ENCODE measurements at regions not wholly inside any gene's neighbourhood (a gene's known extent, or its start where the extent isn't known, plus 50 kb on each side); places are given as distances from the start of the nearest gene placed in this dataset.

- no peak for DNase-seq
Measured at GRCh38 chr20:50288128-50288623, 97.5 kb downstream of the CEBPB start.

GRCh38 chr20:50289581-50289980, 99.0 kb downstream of the CEBPB start:
- DNase-seq: no peak

DNA sequence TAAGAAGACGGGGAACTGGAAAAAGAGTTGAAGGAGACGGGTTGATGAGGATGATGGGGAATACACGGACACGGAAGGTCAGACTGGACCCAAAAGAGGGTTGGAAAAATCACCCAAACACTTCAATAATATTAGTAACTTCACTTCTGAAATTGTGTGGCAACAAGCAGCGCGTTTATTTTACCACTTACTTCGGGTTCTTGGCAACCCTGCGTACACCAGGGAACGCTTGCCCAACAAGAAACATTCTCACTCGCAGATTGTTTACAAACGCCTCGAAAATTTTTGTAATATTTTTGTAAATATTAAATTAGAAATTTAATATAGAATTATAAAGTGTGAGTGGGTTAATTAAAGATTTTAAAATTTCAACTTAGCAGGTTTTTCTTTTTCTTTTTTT, 99.5 kb downstream of the CEBPB start:
- DNase-seq: no peak

- DNase-seq: no peak
Measured at GRCh38 chr20:50290808-50291207, 100.2 kb downstream of the CEBPB start.

DNA sequence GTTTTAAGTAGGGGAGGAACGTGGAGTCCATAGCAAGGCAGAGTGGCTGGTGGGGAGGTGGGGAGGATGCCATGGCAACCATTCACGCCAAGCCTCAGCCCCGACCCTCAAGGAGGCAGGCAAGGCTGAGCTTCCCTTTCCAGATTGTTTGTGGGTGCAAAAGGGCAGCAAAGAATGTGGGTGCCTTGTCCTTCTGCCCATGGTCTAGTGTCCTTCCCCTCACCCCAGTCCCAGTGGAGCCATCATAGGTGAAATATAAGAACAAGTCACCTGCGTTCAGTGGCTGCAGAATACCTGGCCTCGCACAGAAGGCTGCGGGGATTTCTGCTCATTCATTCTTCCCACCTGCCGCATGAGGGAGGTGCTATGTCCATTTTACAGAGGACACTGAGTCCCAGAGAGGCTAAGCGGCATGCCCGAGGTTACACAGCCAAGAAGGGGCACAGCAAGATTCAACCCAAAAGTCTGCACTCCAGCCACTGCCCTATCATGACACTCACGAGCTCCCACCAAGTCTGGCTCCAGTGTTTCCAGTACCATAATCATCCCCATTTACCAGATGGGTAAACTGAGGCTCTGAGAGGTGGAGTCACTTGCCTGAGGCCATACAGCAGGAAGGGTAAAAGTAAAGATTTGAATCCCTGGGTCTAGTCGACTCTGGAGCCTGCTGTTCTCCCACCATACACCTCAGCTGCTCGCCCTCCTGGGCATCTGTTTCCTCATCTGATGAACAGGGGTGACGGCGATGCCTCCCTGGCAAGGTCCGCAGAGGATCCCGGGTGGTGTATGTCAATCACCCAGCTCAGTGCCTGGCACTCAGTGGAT, 100.8 kb downstream of the CEBPB start:
- no peak for DNase-seq

DNA sequence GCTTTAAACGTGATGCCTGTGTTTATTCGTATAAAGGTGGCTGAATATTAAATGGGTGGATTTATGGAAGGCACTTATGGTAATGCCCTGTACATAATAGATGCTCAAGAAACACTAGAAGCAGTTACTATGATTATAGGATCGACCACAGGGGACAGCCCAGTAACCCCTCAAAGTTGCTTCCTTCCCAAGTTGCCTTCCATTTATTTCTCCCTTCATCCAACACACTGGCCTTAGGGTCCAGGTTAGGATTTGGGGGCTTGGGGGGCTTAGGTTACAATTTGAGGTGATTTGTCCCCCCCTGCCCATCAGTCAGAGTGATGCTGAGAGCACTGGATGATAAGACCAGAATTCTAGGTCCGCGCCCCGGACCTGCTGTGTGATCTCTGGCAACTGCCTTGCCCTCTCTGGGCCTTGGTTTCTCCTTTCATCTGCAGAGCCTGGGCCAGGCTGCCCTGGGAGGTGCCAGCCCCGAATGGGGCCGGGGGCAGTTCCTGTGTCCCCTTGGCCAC, 101.5 kb downstream of the CEBPB start:
- DNase-seq: no peak

- DNase-seq: peak; percentile 95
Measured at GRCh38 chr20:50292591-50293283, 102.1 kb downstream of the CEBPB start.

GRCh38 chr20:50293284-50294139, 102.9 kb downstream of the CEBPB start:
- no peak for DNase-seq

DNA sequence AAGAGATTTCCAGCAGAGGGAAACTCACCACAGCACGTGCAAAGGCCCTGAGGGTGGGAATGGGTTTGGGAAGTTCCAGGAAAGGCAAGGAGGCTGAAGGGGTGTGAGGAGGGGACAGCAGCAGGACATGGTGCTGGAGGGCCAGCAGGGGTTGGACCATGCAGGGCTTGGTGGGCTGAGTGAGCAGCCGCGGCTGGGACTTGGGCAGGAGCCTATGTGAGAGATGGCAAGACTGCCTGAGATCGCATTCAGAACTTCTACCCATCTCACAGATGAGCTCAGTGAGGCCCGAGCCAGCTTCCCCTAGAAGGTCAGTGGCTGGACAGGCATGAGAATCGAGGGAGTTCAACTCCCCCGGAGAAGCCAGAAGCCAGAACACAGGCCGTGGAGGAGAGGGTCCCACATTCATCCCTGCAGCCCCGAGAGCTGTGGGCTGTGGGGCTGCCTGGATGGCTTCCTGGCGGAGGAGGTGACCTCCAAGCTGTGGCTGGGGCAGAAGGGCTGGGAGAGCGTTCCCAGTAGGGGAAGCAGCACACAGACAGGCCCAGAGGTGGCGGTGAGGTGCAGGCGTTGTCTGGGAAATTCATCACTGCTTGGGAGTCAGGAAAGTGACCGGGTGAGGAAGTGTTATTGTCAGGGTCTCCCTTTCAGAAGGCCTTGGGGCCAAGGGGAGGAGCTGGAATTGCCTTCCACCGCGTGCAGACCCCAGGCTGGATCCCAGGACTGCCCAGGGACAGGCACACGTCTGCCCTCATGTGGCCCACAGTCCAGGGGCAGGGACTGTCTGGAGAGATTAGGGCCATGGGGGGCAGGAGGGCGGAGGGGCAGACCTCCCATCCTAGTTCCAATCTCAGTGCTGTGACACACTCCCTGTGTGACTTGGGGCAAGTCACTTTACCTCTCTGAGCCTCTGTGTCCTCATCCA, 103.8 kb downstream of the CEBPB start:
- DNase-seq: no peak

DNA sequence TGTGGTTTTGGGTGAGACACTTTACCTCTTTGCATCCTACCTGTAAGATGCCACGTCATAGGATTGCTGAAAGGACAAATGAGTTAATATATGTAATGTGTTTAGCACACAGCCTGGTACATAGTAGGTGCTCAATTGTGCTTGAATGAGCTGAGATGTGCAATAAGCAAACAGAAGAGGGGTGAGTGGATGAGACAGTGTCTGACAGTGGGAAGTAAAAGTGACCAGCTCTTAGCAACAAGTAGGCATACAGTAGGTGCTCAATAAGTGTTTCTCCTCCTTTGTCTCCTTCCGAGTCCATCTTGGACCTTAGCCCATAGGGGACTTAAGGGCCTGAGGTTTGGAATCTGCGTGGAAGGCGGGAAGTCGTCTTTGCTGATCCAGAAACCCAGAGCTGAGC, 104.7 kb downstream of the CEBPB start:
- DNase-seq: no peak

DNA sequence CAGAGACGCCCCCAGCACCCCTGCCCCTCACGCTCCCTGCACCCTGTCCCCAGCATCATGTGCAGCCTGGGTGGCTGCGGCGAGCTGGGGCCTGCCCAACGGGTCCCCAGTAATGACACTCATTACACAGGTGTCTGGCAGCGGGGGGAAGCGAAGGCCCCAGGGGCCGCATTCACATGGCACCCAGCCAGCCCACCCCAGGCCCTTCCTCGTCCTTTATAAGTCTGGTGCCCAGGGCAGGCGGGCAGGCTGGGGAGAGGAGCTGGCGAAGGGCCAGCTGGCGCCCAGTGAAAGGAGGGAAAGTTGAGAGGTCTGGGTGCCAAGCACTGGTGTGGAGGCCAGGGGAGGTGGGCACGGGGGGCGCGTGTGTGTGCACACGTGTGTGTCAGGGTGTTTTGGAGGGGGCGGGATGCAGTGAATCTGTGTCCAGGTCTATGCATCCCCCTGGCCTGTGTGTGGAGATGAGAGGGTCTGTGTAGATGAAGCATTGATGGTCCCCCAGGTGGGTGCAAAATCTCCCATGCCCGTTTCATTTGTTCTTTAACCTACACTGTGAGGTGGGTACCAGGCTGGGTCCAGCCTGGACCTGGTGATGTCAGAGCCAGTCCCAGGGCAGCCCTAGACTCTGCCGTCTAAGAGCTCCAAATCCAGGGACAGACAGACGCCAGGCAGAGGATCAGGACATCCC, 105.3 kb downstream of the CEBPB start:
- DNase-seq: no peak

- DNase-seq: no peak
Measured at GRCh38 chr20:50296450-50297375, 106.1 kb downstream of the CEBPB start.

GRCh38 chr20:50297498-50298376, 107.1 kb downstream of the CEBPB start:
- no peak for DNase-seq

DNA sequence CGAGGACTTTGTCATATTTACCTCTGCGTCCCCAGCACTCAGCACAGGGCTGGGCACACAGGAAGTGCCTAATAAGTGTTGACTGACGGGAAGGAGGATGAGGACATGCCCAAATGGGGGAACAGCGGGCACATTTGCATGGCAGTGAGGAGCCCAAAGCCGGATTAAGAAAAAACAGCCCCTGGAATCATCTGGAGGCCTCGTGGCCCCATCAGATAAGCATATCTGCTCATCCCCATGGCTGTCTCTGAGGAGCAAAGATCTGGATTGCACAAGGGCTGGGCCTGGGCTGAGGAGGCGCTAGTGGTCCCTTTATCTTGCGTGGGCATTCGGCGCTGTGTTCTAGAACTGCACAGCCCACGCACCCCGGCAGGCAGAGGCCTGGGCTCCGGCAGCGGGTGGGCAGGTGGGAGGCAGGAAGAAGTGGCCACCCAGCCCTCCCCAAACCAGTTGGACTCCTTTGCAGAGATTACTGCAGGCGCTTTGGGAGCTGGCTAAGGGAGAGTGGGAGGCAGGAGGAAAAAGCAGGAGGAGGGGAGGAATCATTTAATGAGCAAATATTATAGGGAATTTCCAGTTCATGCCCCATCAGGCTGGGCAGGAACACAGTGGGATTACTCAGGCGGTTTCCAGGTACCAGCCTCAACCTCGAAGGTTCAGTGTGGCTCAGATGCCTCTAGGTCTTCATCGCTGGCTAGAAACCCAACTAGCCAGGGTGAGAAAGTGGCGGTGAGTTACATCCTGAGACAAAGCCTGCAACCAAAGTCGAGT, 108.1 kb downstream of the CEBPB start:
- DNase-seq: no peak

- no peak for DNase-seq
Measured at GRCh38 chr20:50299325-50299629, 108.6 kb downstream of the CEBPB start.

DNA sequence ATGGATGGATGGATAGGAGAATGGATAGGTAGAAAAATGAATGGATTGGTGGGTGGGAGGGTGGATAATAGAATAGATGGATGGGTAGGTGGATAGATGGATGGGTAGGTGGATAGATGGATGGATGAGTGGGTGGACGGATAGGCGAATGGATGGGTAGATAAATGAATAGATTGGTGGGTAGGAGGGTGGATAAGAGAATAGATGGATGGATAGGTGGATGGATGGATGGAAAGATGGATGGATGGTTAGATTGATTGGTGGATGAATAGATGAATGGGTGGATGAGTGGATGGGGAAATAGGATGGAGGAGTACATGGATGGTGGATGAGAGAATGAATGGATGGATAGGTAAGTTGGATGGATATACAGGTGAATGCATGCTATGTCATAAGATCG, 110.5 kb downstream of the CEBPB start:
- DNase-seq: no peak

- no peak for DNase-seq
Measured at GRCh38 chr20:50301712-50302111, 111.1 kb downstream of the CEBPB start.

DNA sequence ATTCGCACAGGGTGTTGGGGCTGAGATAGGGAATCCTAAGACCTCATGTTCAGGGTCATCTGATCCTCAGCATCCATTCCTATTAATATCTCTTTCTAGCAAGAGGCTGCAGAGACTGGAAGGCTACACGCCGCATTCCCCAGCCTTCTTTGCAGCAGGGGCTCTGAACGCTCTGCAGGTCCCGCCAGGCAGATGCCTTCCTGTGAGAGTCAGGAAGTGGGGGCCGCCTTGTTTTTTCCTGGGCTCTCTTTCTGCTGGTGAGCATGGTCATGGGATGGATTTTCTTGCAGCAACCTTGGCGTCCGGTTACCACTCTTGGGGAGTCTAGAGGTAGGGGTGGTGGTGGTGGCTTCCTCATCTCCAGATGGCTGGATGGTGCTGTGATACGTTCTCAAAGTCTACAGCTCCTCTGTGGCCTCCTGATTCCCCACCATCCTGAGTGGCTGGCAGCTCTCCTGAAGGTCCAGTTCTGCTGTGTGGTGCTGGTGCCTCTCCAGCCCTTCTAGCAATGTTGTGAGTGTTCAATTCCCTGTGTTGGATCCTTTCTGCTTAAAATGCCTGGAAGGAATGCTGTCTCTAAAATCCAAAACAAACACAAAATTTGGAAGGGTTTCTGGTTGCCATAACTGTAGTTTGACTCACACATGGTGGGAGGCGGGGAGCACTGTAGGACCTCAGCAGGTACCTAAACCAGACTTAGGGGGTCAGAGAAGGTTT, 111.9 kb downstream of the CEBPB start:
- DNase-seq: peak; percentile 55

Data from fibroblast of upper back skin (primary cell).